LoVo (cell line): ENCODE measurements at regions not wholly inside any gene's neighbourhood (a gene's known extent, or its start where the extent isn't known, plus 50 kb on each side); places are given as distances from the start of the nearest gene placed in this dataset.

ENCODE experiments used
- DNase-seq: peaks from one replicate; pipeline ENCODE4 v3.0.0-alpha.2; 2016; ENCODE audit warnings: low spot score

- DNase-seq: no peak
Measured at GRCh38 chr13:63198071-63198470, 1782.4 kb upstream of the PCDH20 start.

- no peak for DNase-seq
Measured at GRCh38 chr13:63195726-63196125, 1780.1 kb upstream of the PCDH20 start.

- no peak for DNase-seq
Measured at GRCh38 chr13:63190742-63191141, 1775.1 kb upstream of the PCDH20 start.

DNA sequence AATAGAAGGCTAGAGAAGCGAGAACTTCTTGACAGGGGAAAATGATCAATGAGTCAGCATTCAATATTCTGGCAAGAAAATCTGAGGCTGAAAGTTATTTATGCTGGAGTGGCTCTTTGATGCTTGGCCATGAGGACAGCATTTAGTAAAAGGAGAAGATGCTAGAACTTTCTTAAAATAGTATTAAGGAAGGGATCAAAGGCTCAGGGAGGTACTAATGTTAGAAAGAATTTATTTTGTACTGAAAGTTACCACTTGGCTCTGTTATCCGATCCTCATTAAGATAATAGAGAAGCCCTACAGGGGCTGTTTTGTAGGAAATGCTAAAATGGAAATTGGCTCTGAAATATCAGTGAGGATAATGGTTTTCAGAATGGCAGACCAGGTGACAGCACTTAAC, 1774.6 kb upstream of the PCDH20 start:
- DNase-seq: no peak

- DNase-seq: no peak
Measured at GRCh38 chr13:63189712-63190111, 1774.1 kb upstream of the PCDH20 start.

DNA sequence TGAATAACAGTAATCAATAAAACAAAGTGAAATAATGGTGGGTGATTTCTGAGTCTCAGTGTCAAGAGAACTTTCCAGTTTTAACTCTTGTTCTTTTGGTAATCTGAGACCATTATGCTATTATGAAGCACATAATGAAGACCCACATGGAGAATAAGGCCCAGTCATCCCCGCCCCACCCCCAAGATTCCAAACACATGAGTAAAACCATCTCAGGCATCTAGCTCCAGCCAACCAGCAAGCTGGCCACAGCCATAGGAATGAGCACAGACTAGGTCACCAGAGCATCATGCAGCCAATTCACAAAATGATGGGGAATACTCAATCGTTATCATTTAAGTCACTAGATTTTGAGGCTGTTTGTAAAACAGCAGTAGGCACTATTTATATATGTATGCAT, 1769.0 kb upstream of the PCDH20 start:
- DNase-seq: no peak

DNA sequence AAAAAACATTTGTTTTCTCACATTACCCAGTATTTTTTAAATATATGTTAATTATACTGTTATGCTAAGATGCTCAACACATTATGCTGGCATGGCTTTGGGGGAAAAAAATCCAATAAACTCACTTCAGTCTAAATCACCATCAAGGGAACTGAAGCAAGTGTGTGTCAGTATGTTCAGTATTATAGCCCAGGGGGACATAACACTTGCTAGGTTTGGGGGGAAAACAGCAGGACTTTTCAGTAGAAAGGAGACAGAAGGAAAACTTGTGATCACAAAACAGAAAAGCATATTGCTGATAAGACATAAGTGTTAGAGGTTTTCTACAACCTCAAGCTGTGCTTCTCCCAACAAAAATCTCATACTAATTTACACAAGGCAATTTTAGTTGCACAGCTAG, 1759.9 kb upstream of the PCDH20 start:
- DNase-seq: no peak

DNA sequence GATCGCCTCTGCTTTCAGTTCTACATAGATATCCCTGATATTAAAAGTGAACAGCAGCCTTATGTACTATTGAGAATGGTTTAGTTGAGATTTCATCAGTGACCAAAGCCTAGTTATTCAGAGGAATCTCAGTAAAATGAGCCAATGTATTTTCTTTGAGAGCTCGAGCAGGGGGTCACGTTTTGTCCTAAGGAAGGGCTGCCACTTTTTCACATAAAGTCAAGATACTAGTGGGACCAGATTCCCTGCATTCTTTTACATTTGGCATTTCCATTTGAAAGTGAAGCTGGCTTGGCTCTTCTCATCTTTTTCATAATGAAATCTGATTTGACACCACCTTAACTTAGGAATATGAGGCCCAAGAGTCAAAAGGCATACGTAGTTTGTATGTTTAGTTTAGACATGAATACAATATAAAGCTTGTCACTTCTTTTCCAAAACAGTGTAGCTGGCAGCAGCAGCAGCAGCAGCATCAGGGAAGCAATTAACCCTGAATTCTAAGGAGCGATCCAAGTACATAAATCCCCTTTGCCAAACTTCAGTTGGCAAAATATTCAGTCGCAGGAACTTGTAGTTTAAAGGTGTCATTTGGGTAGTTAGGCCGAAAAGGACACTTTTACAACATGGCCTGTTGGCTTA, 1752.2 kb upstream of the PCDH20 start:
- DNase-seq: no peak

- DNase-seq: no peak
Measured at GRCh38 chr13:63166345-63166744, 1750.7 kb upstream of the PCDH20 start.

- no peak for DNase-seq
Measured at GRCh38 chr13:63163903-63164302, 1748.3 kb upstream of the PCDH20 start.

DNA sequence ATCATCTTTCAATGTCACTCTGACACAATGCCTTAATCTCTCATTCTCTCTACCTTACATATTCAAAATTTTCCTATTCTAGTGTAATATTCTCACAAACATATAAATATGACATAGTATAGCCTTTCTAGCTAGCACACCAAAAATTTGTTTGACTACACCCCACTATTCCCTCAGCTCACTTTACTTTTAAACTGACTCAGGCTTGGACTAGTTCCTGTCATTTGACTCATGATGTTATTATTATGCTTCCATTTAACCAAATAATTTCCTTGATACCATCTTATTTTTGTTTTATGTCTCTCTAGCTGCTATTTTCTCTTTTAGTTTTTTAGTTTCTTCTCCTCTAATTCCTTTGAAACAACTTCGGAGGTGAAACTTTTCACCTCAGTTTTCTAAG, 1745.6 kb upstream of the PCDH20 start:
- DNase-seq: no peak

- no peak for DNase-seq
Measured at GRCh38 chr13:63156816-63157215, 1741.2 kb upstream of the PCDH20 start.

- no peak for DNase-seq
Measured at GRCh38 chr13:63149375-63149774, 1733.7 kb upstream of the PCDH20 start.

GRCh38 chr13:63139277-63139676, 1723.6 kb upstream of the PCDH20 start:
- DNase-seq: no peak

DNA sequence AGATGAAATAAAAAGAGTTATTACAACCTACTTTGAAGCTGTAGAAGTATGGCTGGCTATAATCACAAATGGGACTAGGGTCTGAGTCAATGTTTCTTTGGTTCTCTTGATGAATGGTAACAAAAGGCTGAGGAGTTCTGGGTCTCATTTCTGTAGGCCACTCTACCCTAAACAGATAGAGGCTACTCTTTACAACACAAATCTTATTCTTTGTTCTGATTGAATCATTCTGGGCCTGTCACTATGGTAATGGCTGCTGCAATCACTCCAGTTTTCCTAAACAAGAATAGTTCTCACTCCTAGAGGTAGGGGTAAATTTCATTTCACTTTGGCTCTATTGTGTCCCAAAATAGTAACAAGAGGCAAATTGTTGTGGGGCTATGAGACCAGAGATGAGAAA, 1714.3 kb upstream of the PCDH20 start:
- DNase-seq: no peak

DNA sequence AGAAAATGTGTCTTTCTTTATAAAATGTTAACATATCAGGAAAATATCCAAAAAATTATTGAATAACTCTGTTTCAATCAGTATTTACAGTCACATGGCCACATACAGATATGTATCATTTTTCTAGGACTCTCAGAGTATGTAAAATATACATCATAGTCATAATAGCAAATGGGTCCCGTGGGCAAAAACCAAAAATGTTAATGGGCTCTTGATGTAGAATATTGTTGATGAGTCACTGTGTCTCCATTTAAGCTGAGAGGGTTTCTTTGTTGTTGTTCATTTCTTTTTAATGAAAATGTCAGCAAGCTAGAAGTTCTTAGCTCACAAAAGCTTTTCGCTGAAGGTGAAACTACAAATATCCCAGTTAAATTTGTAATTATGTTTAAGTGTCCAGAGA, 1713.1 kb upstream of the PCDH20 start:
- no peak for DNase-seq

- DNase-seq: no peak
Measured at GRCh38 chr13:63124863-63125262, 1709.2 kb upstream of the PCDH20 start.

DNA sequence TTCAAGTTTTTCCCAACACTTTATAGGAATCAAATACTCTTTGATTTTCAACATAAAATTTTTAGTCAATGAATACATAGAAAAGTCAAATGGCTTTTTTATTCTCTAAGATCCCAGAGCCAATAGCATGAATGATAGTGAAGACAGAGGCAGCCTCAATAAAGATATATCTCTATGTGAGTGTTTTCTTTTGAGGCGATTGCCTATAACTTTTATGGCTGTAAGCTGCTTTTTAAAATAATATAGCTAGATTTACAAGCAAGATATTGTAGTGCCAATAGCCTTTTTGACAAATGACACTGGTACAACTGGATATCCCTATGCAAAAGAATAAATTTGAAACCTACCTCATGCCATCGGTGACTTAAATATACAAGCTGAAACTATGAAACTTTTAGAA, 1705.2 kb upstream of the PCDH20 start:
- DNase-seq: no peak

GRCh38 chr13:63117710-63118109, 1702.1 kb upstream of the PCDH20 start:
- no peak for DNase-seq

GRCh38 chr13:63112799-63113395, 1697.2 kb upstream of the PCDH20 start:
- no peak for DNase-seq

DNA sequence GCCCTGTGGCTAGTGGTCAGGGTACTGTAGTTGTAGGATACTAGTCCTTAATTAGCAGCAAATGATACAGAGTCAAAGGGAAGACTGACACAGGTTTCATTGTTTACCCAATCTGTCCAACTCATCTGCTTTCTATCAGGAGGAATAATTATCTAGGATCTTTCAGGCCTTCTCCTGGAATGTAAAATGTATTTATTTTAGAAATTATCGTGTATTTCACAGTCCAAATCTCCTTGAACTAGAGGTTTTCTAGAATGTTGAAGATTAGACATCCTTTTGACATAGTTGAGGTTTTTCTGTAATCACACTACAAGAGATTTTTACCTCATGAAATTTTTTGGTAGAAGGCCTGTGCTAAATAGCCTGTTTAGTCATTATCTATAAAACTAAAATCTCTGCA, 1694.8 kb upstream of the PCDH20 start:
- DNase-seq: no peak

DNA sequence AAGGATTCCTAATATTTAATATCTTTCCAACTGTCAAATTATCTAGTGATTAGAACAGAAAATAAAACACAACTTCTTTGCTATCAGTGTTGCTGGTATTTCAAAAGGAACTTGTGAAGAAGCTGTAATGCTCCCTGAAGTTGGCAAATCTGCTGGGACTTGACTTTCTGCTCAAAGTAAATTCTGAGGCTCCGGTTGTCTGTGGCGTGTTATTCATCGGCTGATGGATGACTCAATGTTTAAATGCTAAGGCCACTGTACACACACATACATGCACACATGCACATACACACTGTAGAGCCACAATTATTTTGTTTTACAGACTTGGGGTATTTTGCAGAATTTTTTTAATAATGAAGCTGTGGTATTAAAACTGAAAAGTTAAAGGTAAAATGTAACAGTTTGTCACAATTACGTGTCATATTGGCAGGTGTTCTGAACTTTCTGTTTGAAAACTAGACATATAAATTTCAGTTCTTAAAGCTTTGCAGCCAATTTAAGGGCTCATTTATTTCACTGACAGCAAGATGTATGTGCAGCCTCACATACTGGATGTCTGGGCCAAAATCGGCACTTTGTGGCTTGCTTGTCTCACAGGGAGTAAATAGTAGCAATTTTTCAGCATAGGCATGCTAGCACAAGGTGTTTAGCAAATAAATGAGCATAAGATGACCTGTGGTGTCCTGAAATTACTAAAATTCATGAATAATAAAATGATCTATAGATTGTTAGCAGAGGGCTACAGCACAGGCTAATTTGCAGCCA, 1691.7 kb upstream of the PCDH20 start:
- DNase-seq: no peak

DNA sequence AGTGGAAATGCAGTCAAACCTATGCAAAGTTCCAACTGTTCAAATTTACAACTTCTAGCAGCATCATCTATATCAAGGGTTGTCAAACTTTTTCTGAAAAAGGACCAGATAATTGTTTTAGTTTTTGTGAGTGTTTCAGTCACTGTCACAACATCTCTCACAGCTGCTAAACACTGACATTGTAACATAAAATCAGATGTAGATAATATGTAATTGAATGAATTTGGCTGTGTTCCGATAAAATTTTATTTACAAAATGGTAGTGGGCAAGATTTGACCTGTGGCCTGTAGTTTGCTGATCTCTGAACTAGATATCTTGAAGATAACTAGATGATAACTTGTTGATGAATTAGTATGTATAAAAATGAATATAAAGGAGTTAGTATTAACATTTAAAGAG, 1679.1 kb upstream of the PCDH20 start:
- no peak for DNase-seq
